ENCODE measurements at regions not wholly inside any gene's neighbourhood (a gene's known extent, or its start where the extent isn't known, plus 50 kb on each side); places are given as distances from the start of the nearest gene placed in this dataset.

GRCh38 chr6:3908223-3908622 is 59.0 kb downstream of the FAM50B start:
- TF ChIP-seq CTCF (IDR thresholded peaks at IDR 0.05; ENCODE audit: low read depth, low read length): no peak
- no peak for TF ChIP-seq EZH2phosphoT487 (IDR thresholded peaks at IDR 0.05; ENCODE audit: low read depth)

All from OCI-LY3 (cell line).